HepG2 (cell line): ENCODE measurements at regions not wholly inside any gene's neighbourhood (a gene's known extent, or its start where the extent isn't known, plus 50 kb on each side); places are given as distances from the start of the nearest gene placed in this dataset.

Experiments used
- KDM4B ChIP-seq: sonication (generic); formaldehyde crosslinking; IDR thresholded peaks from 2 replicates; pipeline ENCODE4 v1.4.0; 2020; ENCODE audit warnings: missing genetic modification reagents
- KMT2A ChIP-seq: sonication (generic); formaldehyde crosslinking; IDR thresholded peaks from 2 replicates; pipeline ENCODE4 v1.4.0; 2020; ENCODE audit warnings: missing genetic modification reagents
- MAFF ChIP-seq: IDR thresholded peaks from 2 replicates; pipeline ENCODE4 v1.6.1; 2011; ENCODE audit warnings: low read depth, low read length, improper control_type of control experiment
- SUZ12 ChIP-seq: fragments of 150-350 bp; IDR thresholded peaks from 2 replicates; pipeline ENCODE4 v1.6.1; 2014; ENCODE audit warnings: low read depth, low read length
- ZNF891 ChIP-seq: sonication (generic); formaldehyde crosslinking; IDR thresholded peaks from 2 replicates; pipeline ENCODE4 v1.5.0; 2020; ENCODE audit warnings: mild to moderate bottlenecking, missing genetic modification reagents
- TF ChIP-seq, protein P1 (sequence below): sonication (generic); formaldehyde crosslinking; IDR thresholded peaks from 2 replicates; pipeline ENCODE4 v1.4.0; 2020; ENCODE audit warnings: mild to moderate bottlenecking, missing genetic modification reagents

DNA sequence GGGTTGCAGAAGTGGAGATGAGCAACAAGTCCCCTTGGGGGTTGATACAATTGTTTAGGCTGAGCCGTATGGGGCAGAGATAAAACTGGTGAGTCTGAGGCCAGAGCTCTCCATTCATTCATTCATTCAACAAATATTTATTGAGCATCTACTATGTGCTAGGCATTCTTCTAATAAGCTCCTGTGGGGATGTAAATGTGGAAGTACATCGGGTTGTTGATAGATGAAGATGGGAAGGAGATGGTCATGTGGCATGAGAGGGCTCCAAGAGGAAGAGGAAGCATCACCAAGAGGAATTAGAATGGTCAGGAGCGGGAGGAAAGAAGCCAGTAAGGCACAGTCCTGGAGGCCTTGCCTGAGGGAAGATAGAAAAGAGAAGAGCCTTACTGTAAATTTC, 98.7 kb upstream of the MLN start:
- TF ChIP-seq KDM4B (no peak), MAFF (no peak), ZNF891 (no peak), SUZ12 (no peak), KMT2A (no peak)
- TF ChIP-seq, protein P1, sequence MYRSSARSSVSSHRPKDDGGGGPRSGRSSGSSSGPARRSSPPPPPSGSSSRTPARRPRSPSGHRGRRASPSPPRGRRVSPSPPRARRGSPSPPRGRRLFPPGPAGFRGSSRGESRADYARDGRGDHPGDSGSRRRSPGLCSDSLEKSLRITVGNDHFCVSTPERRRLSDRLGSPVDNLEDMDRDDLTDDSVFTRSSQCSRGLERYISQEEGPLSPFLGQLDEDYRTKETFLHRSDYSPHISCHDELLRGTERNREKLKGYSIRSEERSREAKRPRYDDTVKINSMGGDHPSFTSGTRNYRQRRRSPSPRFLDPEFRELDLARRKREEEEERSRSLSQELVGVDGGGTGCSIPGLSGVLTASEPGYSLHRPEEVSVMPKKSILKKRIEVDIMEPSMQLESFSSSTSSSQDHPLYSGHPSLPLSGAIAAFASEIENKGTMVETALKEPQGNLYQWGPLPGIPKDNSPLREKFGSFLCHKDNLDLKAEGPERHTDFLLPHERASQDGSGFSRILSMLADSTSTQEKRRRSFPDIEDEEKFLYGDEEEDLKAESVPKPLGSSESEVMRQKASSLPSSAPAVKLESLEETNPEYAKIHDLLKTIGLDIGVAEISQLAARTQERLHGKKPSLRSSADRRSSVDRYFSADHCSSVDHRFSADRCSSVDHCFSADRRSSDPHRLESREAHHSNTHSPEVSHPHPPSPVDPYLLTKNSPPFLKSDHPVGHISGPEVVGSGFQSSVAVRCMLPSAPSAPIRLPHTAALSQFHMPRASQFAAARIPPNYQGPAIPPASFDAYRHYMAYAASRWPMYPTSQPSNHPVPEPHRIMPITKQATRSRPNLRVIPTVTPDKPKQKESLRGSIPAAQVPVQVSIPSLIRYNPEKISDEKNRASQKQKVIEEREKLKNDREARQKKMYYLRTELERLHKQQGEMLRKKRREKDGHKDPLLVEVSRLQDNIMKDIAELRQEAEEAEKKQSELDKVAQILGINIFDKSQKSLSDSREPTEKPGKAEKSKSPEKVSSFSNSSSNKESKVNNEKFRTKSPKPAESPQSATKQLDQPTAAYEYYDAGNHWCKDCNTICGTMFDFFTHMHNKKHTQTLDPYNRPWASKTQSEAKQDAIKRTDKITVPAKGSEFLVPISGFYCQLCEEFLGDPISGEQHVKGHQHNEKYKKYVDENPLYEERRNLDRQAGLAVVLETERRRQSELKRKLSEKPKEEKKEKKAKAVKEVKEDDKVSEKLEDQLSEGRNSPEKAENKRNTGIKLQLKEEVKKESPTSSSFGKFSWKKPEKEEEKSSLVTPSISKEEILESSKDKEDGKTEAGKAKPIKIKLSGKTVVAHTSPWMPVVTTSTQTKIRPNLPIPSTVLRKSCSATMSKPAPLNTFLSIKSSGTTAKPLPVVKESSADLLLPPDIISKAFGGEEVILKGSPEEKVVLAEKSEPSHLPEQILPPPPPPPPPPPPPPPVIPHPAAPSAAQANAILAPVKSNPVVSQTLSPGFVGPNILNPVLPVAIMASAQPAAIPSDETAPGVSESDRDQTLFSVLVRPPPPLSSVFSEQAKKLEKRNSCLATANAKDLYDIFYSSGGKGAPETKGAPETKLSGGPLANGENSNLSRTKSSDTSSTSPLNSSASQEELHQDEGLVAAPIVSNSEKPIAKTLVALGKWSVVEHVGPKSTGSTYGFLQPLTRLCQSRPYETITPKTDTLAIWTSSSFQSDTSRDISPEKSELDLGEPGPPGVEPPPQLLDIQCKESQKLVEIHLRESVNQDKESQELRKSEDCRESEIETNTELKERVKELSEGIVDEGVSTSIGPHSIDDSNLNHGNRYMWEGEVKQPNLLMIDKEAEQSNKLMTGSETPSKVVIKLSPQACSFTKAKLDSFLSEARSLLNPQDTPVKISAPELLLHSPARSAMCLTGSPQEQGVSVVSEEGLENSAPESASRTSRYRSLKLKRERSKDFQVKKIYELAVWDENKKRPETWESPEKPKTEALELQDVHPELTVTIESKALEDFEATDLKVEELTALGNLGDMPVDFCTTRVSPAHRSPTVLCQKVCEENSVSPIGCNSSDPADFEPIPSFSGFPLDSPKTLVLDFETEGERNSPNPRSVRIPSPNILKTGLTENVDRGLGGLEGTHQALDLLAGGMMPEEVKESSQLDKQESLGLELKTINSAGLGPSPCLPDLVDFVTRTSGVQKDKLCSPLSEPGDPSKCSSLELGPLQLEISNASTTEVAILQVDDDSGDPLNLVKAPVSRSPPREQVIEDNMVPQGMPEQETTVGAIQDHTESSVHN (CRISPR knock-in tag): no peak
